ENCODE measurements at regions not wholly inside any gene's neighbourhood (a gene's known extent, or its start where the extent isn't known, plus 50 kb on each side); places are given as distances from the start of the nearest gene placed in this dataset.
"Not testable (repeated sequence)": the region's sequence is repeated elsewhere in the genome, so short reads cannot be mapped to it uniquely, and the experiment has no call there.

GRCh38 chr10:31135171-31135570, 103.5 kb upstream of the ZNF438 start (continued):
- no peak for TF ChIP-seq CTCF (IDR thresholded peaks at IDR 0.05 in 2 of 3, conservative IDR thresholded peaks at IDR 0.05 in 1 of 3; ENCODE audit: borderline replicate concordance in 1 of 3, insufficient read depth in 1 of 3, low read depth in 2 of 3, low read length in 2 of 3)
- TF ChIP-seq RAD21 (IDR thresholded peaks at IDR 0.05; ENCODE audit: low read depth) = no peak
- no peak for TF ChIP-seq ELF1 (IDR thresholded peaks at IDR 0.05; ENCODE audit: borderline replicate concordance, low read depth)

DNA sequence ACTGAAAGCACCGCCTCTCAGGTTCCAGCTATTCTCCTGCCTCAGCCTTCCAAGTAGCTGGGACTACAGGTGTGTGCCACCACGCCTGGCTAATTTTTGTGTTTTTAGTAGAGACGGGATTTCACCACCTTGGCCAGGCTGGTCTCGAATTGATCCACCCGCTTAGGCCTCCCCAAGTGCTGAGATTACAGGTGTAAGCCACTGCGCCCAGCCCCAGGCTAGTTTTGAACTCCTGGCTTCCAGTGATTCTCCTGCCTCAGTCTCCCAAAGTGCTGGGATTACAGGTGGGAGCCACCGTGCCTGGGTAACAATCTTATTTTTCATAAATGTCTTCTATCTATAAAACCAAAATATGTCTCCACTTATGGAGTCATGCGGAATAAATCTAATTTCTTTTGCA, 104.1 kb upstream of the ZNF438 start:
- H3K4me2 ChIP-seq (ENCODE audit: low read length); DNase-seq (ENCODE audit: low read depth, low spot score); CTCF ChIA-PET; H4K20me1 ChIP-seq (ENCODE audit: insufficient read depth); ATAC-seq; H3K27me3 ChIP-seq (ENCODE audit: insufficient read depth, low read length); intact Hi-C loops (cut with micrococcal nuclease); H3K36me3 ChIP-seq (ENCODE audit: control insufficient read depth in 1 of 2, insufficient read depth in 2 of 2, low read length in 2 of 2); H3K27ac ChIP-seq (ENCODE audit: low read depth, low read length); H3K4me3 ChIP-seq (replicated peaks in 1 of 2; ENCODE audit: low read depth in 1 of 2, low read length in 2 of 2); H3K79me2 ChIP-seq (ENCODE audit: insufficient read depth, low read length); H3K9me3 ChIP-seq (ENCODE audit: control insufficient read depth in 1 of 2, insufficient read depth in 1 of 2, low read depth in 1 of 2, low read length in 2 of 2); H3K9me2 ChIP-seq (ENCODE audit: insufficient read depth); RAD21 ChIA-PET (ENCODE audit: low non-redundant PET in 1 of 2, low total read pairs in 2 of 2, uncharacterized antibody in 2 of 2, unreplicated experiment in 2 of 2); BruUV-seq (replicated peaks); H2AFZ ChIP-seq (ENCODE audit: low read depth, low read length, poor library complexity, severe bottlenecking); POLR2A ChIA-PET; H3K9ac ChIP-seq (ENCODE audit: low read length): not testable (repeated sequence)
- peaks cover 13 to 16% of the 10 kb centered on the region in 2 experiments; a peak in 3 of 4 replicates for H3K4me1 ChIP-seq (ENCODE audit: control insufficient read depth in 1 of 2, insufficient read depth in 2 of 2, low read length in 2 of 2)

DNA sequence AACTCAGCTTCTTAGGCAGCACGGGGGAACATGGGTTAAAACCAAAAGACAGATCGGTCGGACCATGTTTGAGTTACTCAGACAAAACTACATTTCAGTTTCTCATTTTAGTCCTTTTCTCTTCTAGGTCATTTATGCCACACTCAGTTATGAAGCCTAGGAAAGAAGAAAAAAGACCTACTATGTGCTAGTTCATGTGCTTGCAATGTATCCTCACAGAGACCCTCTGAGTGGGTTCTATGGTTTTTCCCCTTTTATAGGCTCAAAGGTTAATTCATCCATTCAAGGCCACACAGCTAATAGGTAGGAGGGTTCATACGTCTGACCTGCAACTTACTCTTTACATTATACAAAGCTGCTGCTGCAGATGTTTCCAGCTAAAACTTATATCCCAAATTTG, 104.7 kb upstream of the ZNF438 start:
- no peaks in the 10 kb centered on the region for H3K9me3 ChIP-seq (ENCODE audit: control insufficient read depth in 1 of 2, insufficient read depth in 1 of 2, low read depth in 1 of 2, low read length in 2 of 2)
- BruUV-seq (replicated peaks) = no TSS peak

More for the DNA sequence above, 104.7 kb upstream of the ZNF438 start:
- H3K4me2 ChIP-seq (ENCODE audit: low read length) = no peak overlapping the region
- no peaks in the 10 kb centered on the region for H4K20me1 ChIP-seq (ENCODE audit: insufficient read depth)
- H3K4me1 ChIP-seq (ENCODE audit: control insufficient read depth in 1 of 2, insufficient read depth in 2 of 2, low read length in 2 of 2) = peaks cover 13 to 16% of the 10 kb centered on the region in 2 experiments; a peak in 3 of 4 replicates
- no peak overlapping the region for H3K27ac ChIP-seq (ENCODE audit: low read depth, low read length)
- no peaks in the 10 kb centered on the region for H3K27me3 ChIP-seq (ENCODE audit: insufficient read depth, low read length)
- ATAC-seq (no peak), DNase-seq (ENCODE audit: low read depth, low spot score) (no peak)
- no peak overlapping the region for H2AFZ ChIP-seq (ENCODE audit: low read depth, low read length, poor library complexity, severe bottlenecking)
- H3K9ac ChIP-seq (ENCODE audit: low read length) = no peak overlapping the region
- ChIA-PET POLR2A (no interaction called here), RAD21 (ENCODE audit: low non-redundant PET in 1 of 2, low total read pairs in 2 of 2, uncharacterized antibody in 2 of 2, unreplicated experiment in 2 of 2) (no interaction called here), CTCF (no interaction called here)
- H3K9me2 ChIP-seq (ENCODE audit: insufficient read depth) = no peaks in the 10 kb centered on the region
- H3K4me3 ChIP-seq (replicated peaks in 1 of 2; ENCODE audit: low read depth in 1 of 2, low read length in 2 of 2) = no peak overlapping the region
- intact Hi-C loops (cut with micrococcal nuclease) = no loop called here
- H3K36me3 ChIP-seq (ENCODE audit: control insufficient read depth in 1 of 2, insufficient read depth in 2 of 2, low read length in 2 of 2) = no peaks in the 10 kb centered on the region
- H3K79me2 ChIP-seq (ENCODE audit: insufficient read depth, low read length) = no peaks in the 10 kb centered on the region
- TF ChIP-seq CEBPB (IDR thresholded peaks at IDR 0.05; ENCODE audit: low read depth) = no peak
- no peak for TF ChIP-seq CTCF (IDR thresholded peaks at IDR 0.05 in 2 of 3, conservative IDR thresholded peaks at IDR 0.05 in 1 of 3; ENCODE audit: borderline replicate concordance in 1 of 3, insufficient read depth in 1 of 3, low read depth in 2 of 3, low read length in 2 of 3)
- no peak for TF ChIP-seq POLR2A (IDR thresholded peaks at IDR 0.05; ENCODE audit: borderline replicate concordance, extremely low read depth, insufficient read depth, insufficient read length)
- no peak for TF ChIP-seq CBX3 (IDR thresholded peaks at IDR 0.05; ENCODE audit: low read depth)
- TF ChIP-seq ZFX (IDR thresholded peaks at IDR 0.05) = no peak
- TF ChIP-seq EZH2 (IDR thresholded peaks at IDR 0.05) = no peak
- no peak for TF ChIP-seq TCF7L2 (IDR thresholded peaks at IDR 0.05; ENCODE audit: borderline replicate concordance, extremely low read depth, insufficient read depth, insufficient read length)
- TF ChIP-seq, protein P1, sequence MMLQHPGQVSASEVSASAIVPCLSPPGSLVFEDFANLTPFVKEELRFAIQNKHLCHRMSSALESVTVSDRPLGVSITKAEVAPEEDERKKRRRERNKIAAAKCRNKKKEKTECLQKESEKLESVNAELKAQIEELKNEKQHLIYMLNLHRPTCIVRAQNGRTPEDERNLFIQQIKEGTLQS (IDR thresholded peaks at IDR 0.05) = no peak
